ENCODE measurements at regions not wholly inside any gene's neighbourhood (a gene's known extent, or its start where the extent isn't known, plus 50 kb on each side); places are given as distances from the start of the nearest gene placed in this dataset.

DNA sequence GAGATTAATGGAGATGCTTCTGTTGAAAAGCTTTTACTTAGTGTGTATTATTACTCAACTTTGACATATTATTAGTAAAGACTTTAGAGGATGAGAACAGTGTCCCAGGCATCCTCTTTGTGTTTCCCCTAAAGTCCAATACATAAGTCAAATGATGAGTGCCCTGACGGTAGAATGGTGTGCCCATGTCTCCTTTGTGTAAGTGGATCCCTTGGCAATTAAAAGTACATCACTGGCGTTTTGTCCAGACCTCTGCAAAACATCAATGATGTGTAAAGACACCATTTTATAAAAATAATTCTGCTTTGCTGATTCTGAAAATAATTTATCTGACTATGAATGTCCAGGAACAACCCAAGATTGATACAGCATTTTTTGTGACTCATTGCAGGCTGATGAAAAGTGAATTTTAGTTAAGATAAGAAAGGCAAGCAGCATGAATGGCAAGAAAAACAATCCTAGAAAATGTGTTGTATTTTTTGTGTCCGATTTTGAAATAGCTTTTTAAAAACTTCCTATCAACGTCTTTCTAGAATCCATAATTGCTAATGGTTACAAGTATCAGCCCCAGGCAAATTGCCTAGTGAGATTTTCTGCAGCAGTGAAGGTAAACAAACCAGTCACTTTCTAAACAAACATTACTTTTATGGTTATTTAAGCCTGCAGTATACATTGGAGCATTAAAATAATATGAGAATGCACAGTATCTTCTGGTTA lies 251.5 kb downstream of the PTPRC start:
- H3K36me3 ChIP-seq (ENCODE audit: control insufficient read depth in 2 of 2, extremely low read depth in 1 of 2, insufficient read depth in 1 of 2, low read length in 1 of 2) = no peaks in the 10 kb centered on the region
- no peak overlapping the region for H3K27ac ChIP-seq (ENCODE audit: low read length)
- Mint-ChIP-seq H3K4me1 (peaks cover under 1 to 11% (median 4%) of the 10 kb centered on the region in 3 donors), H3K27ac (no peak overlapping the region), H3K4me3 (no peak overlapping the region), H3K27me3 (no peaks in the 10 kb centered on the region), H3K36me3 (peaks cover under 1% of the 10 kb centered on the region), H3K9me3 (no peaks in the 10 kb centered on the region)
- no peaks in the 10 kb centered on the region for H3K27me3 ChIP-seq (replicated peaks in 1 of 2; ENCODE audit: control insufficient read depth in 2 of 2, extremely low read depth in 1 of 2, insufficient read depth in 2 of 2, low read length in 1 of 2)
- ChIA-PET POLR2A (no interaction called here), CTCF (no interaction called here)
- no peak overlapping the region for H3K4me3 ChIP-seq (ENCODE audit: control insufficient read depth in 1 of 2, extremely low read depth in 1 of 2, low read length in 1 of 2)
- WGBS (ENCODE audit: insufficient coverage) = no CpG with 5 or more reads among the region's 4 CpGs
- ATAC-seq (replicated peaks in 1 of 4) (no peak), DNase-seq (no peak)
- H3K4me1 ChIP-seq (ENCODE audit: control insufficient read depth in 1 of 2, extremely low read depth in 1 of 2, insufficient read depth in 2 of 2, low read length in 2 of 2) = peaks cover 0 to 4% of the 10 kb centered on the region in 2 experiments
- H3K9me3 ChIP-seq = no peaks in the 10 kb centered on the region

DNA sequence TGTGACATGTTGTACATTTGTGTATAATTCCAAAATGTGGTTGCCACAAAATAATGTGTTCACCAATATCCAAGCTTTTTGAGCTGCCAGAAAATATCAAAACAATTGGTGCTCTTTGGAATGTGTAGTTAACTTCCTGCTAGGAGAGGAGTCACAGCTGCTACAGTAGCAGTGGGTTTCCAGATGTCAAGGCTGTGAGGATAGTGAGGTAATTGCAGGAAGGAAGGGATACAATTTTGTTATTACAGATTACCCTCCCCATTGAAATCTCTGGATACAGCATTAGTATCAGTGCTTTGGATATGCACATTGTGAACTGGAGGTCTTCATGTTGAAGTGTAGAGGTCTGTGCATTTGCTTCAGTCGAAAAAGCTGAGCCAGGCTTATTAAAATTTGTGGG lies 253.2 kb downstream of the PTPRC start:
- no peaks in the 10 kb centered on the region for H3K27me3 ChIP-seq (replicated peaks in 1 of 2; ENCODE audit: control insufficient read depth in 2 of 2, extremely low read depth in 1 of 2, insufficient read depth in 2 of 2, low read length in 1 of 2)
- H3K4me3 ChIP-seq (ENCODE audit: control insufficient read depth in 1 of 2, extremely low read depth in 1 of 2, low read length in 1 of 2) = no peak overlapping the region
- no CpG with 5 or more reads among the region's 1 CpG for WGBS (ENCODE audit: insufficient coverage)
- no peaks in the 10 kb centered on the region for H3K9me3 ChIP-seq
- Mint-ChIP-seq H3K4me1 (peaks cover 0 to 6% (median 4%) of the 10 kb centered on the region in 3 donors), H3K9me3 (no peaks in the 10 kb centered on the region), H3K27ac (no peak overlapping the region), H3K27me3 (no peaks in the 10 kb centered on the region), H3K4me3 (no peak overlapping the region), H3K36me3 (peaks cover 4% of the 10 kb centered on the region)
- H3K36me3 ChIP-seq (ENCODE audit: control insufficient read depth in 2 of 2, extremely low read depth in 1 of 2, insufficient read depth in 1 of 2, low read length in 1 of 2) = no peaks in the 10 kb centered on the region
- POLR2A ChIA-PET = no interaction called here
- CTCF ChIA-PET = no interaction called here
- no peak for ATAC-seq (replicated peaks in 1 of 4)
- H3K27ac ChIP-seq (ENCODE audit: low read length) = no peak overlapping the region
- peaks cover 0 to 4% of the 10 kb centered on the region in 2 experiments for H3K4me1 ChIP-seq (ENCODE audit: control insufficient read depth in 1 of 2, extremely low read depth in 1 of 2, insufficient read depth in 2 of 2, low read length in 2 of 2)
- DNase-seq = no peak

DNA sequence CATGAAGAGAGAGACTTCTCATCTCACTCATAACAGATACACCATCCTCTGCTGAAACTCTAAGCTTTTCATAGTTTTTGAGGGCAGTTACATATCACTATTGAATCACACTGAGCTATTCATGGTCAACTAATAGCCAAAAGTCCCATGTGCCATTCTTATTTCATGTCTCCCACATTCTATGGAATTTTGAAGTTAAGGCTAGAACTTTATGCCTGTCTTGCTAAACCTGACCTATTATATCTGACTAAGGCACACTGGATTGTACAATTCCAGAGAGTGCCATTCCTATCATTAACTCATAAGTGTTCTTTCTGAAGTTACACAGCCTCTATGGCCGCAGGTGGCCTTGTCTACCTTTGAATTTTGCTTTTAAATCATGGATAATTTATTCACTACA lies 254.3 kb downstream of the PTPRC start:
- ChIA-PET CTCF (interaction anchor here in 1 of 2 donors (1.2 kb wide), 1 partner anchor 9 kb away, joined by 5 read pairs; no protein-coding TSS in a partner anchor), POLR2A (no interaction called here)
- no peak overlapping the region for H3K4me3 Mint-ChIP-seq
- Histone ChIP-seq H3K27ac (ENCODE audit: low read length) (no peak overlapping the region), H3K36me3 (ENCODE audit: control insufficient read depth in 2 of 2, extremely low read depth in 1 of 2, insufficient read depth in 1 of 2, low read length in 1 of 2) (no peaks in the 10 kb centered on the region), H3K9me3 (no peaks in the 10 kb centered on the region), H3K27me3 (replicated peaks in 1 of 2; ENCODE audit: control insufficient read depth in 2 of 2, extremely low read depth in 1 of 2, insufficient read depth in 2 of 2, low read length in 1 of 2) (no peaks in the 10 kb centered on the region), H3K4me1 (ENCODE audit: control insufficient read depth in 1 of 2, extremely low read depth in 1 of 2, insufficient read depth in 2 of 2, low read length in 2 of 2) (peaks cover 0 to 4% of the 10 kb centered on the region in 2 experiments), H3K4me3 (ENCODE audit: control insufficient read depth in 1 of 2, extremely low read depth in 1 of 2, low read length in 1 of 2) (no peak overlapping the region)
- no peaks in the 10 kb centered on the region for H3K27me3 Mint-ChIP-seq
- ATAC-seq (replicated peaks in 1 of 4) (no peak), DNase-seq (no peak)
- H3K27ac Mint-ChIP-seq = no peak overlapping the region
- H3K4me1 Mint-ChIP-seq = peaks cover 0 to 6% (median 4%) of the 10 kb centered on the region in 3 donors
- H3K9me3 Mint-ChIP-seq = no peaks in the 10 kb centered on the region
- peaks cover 4% of the 10 kb centered on the region for H3K36me3 Mint-ChIP-seq
- WGBS (ENCODE audit: insufficient coverage) = no CpG with 5 or more reads among the region's 1 CpG

DNA sequence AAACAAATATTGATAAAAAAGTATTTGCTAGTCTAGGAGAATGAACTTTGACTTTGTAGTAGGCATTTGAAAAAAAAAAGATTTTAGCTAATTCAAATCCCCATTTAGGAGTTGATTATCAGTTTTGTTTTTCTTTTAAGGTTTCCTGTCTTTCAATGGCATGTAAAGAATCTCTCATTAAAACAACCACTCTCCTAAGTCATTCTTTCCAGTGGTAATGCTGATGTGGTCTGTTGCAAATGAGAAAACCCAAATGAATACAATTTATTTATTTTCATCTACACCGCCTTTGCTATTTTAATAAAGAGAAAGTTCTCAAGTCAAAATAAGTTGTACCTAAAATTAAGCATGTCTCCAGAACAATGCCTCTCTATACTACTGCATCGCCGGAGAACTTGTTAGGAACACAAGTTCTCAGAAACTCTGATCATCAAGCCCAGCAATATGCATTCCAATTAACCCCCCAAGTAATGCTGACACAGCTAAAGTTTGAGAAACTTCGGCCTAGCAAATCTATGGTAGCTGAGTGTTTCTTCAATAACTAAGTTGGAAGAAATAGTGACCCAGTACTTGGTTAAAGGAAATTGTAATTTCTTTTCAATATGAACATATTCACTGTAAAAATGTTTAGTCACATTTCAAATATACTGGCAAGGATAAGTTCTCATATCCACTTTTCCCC lies 255.1 kb downstream of the PTPRC start:
- no peaks in the 10 kb centered on the region for H3K36me3 ChIP-seq (ENCODE audit: control insufficient read depth in 2 of 2, extremely low read depth in 1 of 2, insufficient read depth in 1 of 2, low read length in 1 of 2)
- H3K9me3 ChIP-seq = no peaks in the 10 kb centered on the region
- H3K27ac Mint-ChIP-seq = no peak overlapping the region
- DNase-seq = no peak
- ChIA-PET CTCF (interaction anchor here in 1 of 2 donors (0.6 kb wide), 1 partner anchor 1615 kb away, joined by 6 read pairs; no protein-coding TSS in a partner anchor), POLR2A (interaction anchor here in 1 of 2 donors (0.6 kb wide), 1 partner anchor 42 kb away, joined by 4 read pairs; no protein-coding TSS in a partner anchor)
- H3K9me3 Mint-ChIP-seq = no peaks in the 10 kb centered on the region
- WGBS (ENCODE audit: insufficient coverage) = 100% methylated on average over 1 of the region's 4 CpGs
- H3K27me3 ChIP-seq (replicated peaks in 1 of 2; ENCODE audit: control insufficient read depth in 2 of 2, extremely low read depth in 1 of 2, insufficient read depth in 2 of 2, low read length in 1 of 2) = no peaks in the 10 kb centered on the region
- ATAC-seq (replicated peaks in 1 of 4) = no peak
- peaks cover 0 to 6% (median 4%) of the 10 kb centered on the region in 3 donors for H3K4me1 Mint-ChIP-seq
- peaks cover 0 to 4% of the 10 kb centered on the region in 2 experiments for H3K4me1 ChIP-seq (ENCODE audit: control insufficient read depth in 1 of 2, extremely low read depth in 1 of 2, insufficient read depth in 2 of 2, low read length in 2 of 2)
- peaks cover 4% of the 10 kb centered on the region for H3K36me3 Mint-ChIP-seq
- no peak overlapping the region for H3K27ac ChIP-seq (ENCODE audit: low read length)
- H3K27me3 Mint-ChIP-seq = no peaks in the 10 kb centered on the region
- H3K4me3 Mint-ChIP-seq = no peak overlapping the region
- H3K4me3 ChIP-seq (ENCODE audit: control insufficient read depth in 1 of 2, extremely low read depth in 1 of 2, low read length in 1 of 2) = no peak overlapping the region

DNA sequence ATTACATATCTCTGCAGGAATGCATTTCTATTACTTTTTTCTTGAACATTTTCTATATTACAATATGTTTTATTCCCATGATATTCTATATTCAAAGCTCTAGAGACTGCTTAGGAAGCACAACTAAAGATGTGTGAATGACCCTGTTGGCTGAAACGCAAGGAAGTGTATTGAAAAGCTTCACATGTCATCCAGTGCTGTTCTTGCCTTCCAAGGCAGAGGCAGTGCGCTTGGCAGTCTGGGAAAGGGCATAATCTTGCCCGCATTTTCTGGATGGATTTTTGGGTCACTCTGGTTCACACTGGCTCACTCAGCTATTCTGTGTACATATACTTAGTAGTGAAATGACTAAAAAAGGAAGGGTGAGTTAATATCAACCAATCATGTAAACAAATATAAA lies 262.4 kb downstream of the PTPRC start:
- H3K4me1 Mint-ChIP-seq = peaks cover under 1 to 13% (median 8%) of the 10 kb centered on the region in 3 donors
- no peak overlapping the region for H3K4me3 ChIP-seq (ENCODE audit: control insufficient read depth in 1 of 2, extremely low read depth in 1 of 2, low read length in 1 of 2)
- H3K27me3 ChIP-seq (replicated peaks in 1 of 2; ENCODE audit: control insufficient read depth in 2 of 2, extremely low read depth in 1 of 2, insufficient read depth in 2 of 2, low read length in 1 of 2) = no peaks in the 10 kb centered on the region
- H3K27ac Mint-ChIP-seq = no peak overlapping the region
- ChIA-PET CTCF (no interaction called here), POLR2A (no interaction called here)
- DNase-seq (no peak), ATAC-seq (replicated peaks in 1 of 4) (no peak)
- WGBS (ENCODE audit: insufficient coverage) = 96% methylated on average over 2 of the region's 3 CpGs
- no peaks in the 10 kb centered on the region for H3K9me3 ChIP-seq
- no peak overlapping the region for H3K4me3 Mint-ChIP-seq
- H3K27ac ChIP-seq (ENCODE audit: low read length) = no peak overlapping the region
- peaks cover 0 to 9% of the 10 kb centered on the region in 2 donors for H3K36me3 ChIP-seq (ENCODE audit: control insufficient read depth in 2 of 2, extremely low read depth in 1 of 2, insufficient read depth in 1 of 2, low read length in 1 of 2)
- H3K9me3 Mint-ChIP-seq = no peaks in the 10 kb centered on the region
- peaks cover 0 to 14% of the 10 kb centered on the region in 2 experiments for H3K4me1 ChIP-seq (ENCODE audit: control insufficient read depth in 1 of 2, extremely low read depth in 1 of 2, insufficient read depth in 2 of 2, low read length in 2 of 2)
- no peaks in the 10 kb centered on the region for H3K27me3 Mint-ChIP-seq
- H3K36me3 Mint-ChIP-seq = peaks cover 8% of the 10 kb centered on the region

DNA sequence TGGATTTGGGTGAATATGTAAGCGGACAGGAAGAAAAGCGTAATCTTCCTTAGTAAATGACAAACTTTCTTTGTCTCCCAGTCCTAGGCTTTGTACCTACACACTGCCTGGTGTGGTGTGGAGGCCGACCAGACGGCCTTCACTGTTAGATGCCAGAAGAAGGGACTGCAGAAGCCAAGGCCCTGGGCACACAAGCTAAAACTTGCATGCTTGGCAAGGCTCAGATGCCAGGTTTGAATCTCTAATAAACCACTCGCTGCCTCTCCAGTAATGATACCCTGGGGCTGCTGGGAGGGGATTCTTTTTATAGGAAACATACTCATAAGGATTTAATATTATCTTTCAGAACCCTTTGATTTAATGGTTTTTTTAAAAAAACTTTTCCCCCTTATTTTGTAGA lies 263.8 kb downstream of the PTPRC start:
- no peaks in the 10 kb centered on the region for H3K9me3 ChIP-seq
- ChIA-PET POLR2A (no interaction called here), CTCF (no interaction called here)
- Mint-ChIP-seq H3K36me3 (peaks cover 10% of the 10 kb centered on the region), H3K27me3 (no peaks in the 10 kb centered on the region), H3K4me3 (no peak overlapping the region), H3K27ac (no peak overlapping the region), H3K4me1 (peaks cover 13 to 23% (median 17%) of the 10 kb centered on the region in 3 donors), H3K9me3 (no peaks in the 10 kb centered on the region)
- peaks cover 0 to 9% of the 10 kb centered on the region in 2 donors for H3K36me3 ChIP-seq (ENCODE audit: control insufficient read depth in 2 of 2, extremely low read depth in 1 of 2, insufficient read depth in 1 of 2, low read length in 1 of 2)
- H3K4me1 ChIP-seq (ENCODE audit: control insufficient read depth in 1 of 2, extremely low read depth in 1 of 2, insufficient read depth in 2 of 2, low read length in 2 of 2) = peaks cover 0 to 23% of the 10 kb centered on the region in 2 experiments
- no CpG with 5 or more reads among the region's 5 CpGs for WGBS (ENCODE audit: insufficient coverage)
- H3K27ac ChIP-seq (ENCODE audit: low read length) = no peak overlapping the region
- DNase-seq = no peak
- H3K4me3 ChIP-seq (ENCODE audit: control insufficient read depth in 1 of 2, extremely low read depth in 1 of 2, low read length in 1 of 2) = no peak overlapping the region
- no peaks in the 10 kb centered on the region for H3K27me3 ChIP-seq (replicated peaks in 1 of 2; ENCODE audit: control insufficient read depth in 2 of 2, extremely low read depth in 1 of 2, insufficient read depth in 2 of 2, low read length in 1 of 2)
- no peak for ATAC-seq (replicated peaks in 1 of 4)
